HG03354 (cell line): ENCODE measurements at regions not wholly inside any gene's neighbourhood (a gene's known extent, or its start where the extent isn't known, plus 50 kb on each side); places are given as distances from the start of the nearest gene placed in this dataset.
"Not testable (repeated sequence)": the region's sequence is repeated elsewhere in the genome, so short reads cannot be mapped to it uniquely, and the experiment has no call there.

Experiments
- ATAC-seq: cut with Tn5 transposase; IDR thresholded peaks from one replicate; pipeline ENCODE4 v1.9.1; 2021; ENCODE audit warnings: mild to moderate bottlenecking; ENCODE audit not compliant: unreplicated experiment, poor library complexity, severe bottlenecking

GRCh38 chr5:67966712-67967111, 248.8 kb upstream of the PIK3R1 start:
- ATAC-seq: no peak

DNA sequence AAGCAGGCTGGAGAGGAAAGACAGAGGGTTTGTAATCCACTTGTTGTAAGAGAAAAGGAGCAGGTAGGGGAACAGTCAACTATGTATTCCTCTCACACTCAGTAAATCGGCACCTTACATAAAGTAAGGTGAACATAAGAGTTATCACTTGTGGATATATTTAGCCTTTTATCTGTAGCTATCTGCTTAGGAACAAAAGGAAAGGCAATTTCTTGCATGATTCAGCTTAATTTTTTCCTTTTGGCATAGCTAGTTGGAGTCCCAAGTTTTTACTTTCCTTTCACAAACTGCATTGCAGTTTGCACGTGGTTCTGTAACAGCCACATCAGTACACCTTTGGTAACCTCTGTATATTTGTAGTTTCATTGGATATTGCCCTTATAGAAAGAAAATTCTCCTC, 250.9 kb upstream of the PIK3R1 start:
- no peak for ATAC-seq

- no peak for ATAC-seq
Observed at GRCh38 chr5:67963789-67964519, 251.6 kb upstream of the PIK3R1 start.

DNA sequence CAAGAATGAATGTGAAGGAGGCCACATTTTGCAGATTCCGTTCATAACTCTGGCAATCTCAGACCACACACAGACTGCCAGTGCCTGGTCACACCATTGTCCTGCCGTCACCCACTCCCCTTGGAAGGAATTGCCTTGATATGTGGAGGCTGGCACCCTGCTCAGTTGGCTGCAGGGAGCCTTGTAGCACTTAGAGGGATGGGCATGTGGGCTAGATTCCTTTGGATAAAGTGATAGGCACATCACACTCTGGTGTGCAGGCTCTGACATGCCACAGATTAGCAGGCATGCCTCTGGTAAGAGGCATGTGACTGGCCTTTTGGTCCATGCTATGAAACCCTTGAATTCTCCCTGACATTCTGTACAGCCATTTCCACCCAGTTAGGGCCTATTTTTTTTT, 254.6 kb upstream of the PIK3R1 start:
- ATAC-seq: no peak

- ATAC-seq: no peak
Observed at GRCh38 chr5:67957374-67957773, 258.2 kb upstream of the PIK3R1 start.

- ATAC-seq: no peak
Observed at GRCh38 chr5:67954351-67954750, 261.2 kb upstream of the PIK3R1 start.

GRCh38 chr5:67942421-67942820, 273.1 kb upstream of the PIK3R1 start:
- ATAC-seq: no peak

GRCh38 chr5:67941614-67942401, 273.7 kb upstream of the PIK3R1 start:
- ATAC-seq: no peak

GRCh38 chr5:67935908-67936566, 279.5 kb upstream of the PIK3R1 start:
- ATAC-seq: no peak

GRCh38 chr5:67934976-67935375, 280.6 kb upstream of the PIK3R1 start:
- no peak for ATAC-seq

GRCh38 chr5:67925511-67925910, 290.0 kb upstream of the PIK3R1 start:
- no peak for ATAC-seq

GRCh38 chr5:67921004-67921601, 294.5 kb upstream of the PIK3R1 start:
- ATAC-seq: no peak

- ATAC-seq: not testable (repeated sequence)
Observed at GRCh38 chr5:67919532-67919931, 296.0 kb upstream of the PIK3R1 start.

DNA sequence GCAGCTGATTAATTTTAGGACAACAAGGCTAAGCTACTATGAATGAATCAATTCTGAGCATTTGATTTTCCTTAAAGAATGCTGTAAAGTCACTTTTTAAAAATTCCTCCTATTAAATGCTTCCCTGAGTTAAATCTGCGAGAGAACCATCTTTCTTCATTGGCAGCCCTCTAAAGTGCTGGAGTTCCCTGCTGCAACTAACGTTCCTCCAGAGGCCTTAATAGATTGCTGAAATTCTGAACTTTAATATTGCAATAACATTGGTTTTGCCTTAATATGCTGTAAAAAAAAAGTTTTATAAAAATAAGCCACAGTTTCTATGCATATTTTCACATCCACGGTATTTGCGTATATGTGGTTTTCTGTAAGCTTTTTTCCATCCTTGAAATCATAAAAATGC, 298.0 kb upstream of the PIK3R1 start:
- no peak for ATAC-seq

GRCh38 chr5:67910546-67910945, 305.0 kb upstream of the PIK3R1 start:
- ATAC-seq: no peak

DNA sequence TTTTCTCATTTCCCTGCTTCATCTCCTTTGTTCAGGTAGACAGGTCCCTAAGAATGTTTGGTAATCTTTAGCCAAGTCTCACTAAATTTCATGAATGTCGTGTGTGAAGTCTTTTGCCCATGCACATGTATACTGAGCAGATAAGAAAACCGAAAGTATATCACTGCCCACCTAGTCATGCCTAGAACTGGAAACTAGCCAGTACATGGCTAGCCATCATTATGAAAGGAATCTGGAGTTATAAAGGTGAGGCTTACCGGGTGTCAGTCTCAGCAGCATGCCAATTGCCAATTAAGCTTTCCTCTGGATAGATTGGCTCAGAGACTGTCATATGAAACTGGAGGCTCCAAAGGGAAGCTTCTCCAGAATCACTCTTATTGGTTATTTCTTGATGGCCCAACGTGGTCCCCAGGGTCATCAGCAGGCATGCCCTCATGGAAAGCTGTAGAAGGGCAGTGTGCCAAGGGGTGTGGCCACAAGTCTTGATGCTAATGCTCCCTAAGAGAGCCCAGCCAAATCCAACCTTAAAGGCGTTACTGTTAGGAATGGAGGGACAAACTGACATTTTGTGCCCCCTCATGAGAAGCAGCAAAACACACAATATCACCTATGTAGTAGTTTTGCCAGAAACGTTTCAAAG, 307.3 kb upstream of the PIK3R1 start:
- ATAC-seq: no peak

DNA sequence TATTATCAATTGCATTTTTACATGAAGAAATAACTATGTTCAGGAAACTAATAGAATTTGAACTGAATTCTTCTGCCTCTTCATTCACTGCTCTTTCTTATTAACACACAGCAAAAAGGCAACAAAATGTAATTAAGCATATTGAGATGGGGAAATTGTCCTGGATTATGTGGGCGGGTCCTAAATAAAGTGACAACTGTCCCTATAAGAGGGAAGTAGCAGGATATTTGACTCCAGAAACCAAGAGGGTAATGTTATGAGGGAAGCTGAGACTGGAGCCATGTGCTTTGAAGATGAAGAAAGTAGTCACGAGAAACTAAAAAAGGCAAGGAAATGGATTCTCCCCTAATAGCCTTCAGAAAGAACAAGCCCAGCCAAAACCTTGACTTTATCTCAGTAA, 311.2 kb upstream of the PIK3R1 start:
- no peak for ATAC-seq

GRCh38 chr5:67903656-67904055, 311.9 kb upstream of the PIK3R1 start:
- no peak for ATAC-seq

DNA sequence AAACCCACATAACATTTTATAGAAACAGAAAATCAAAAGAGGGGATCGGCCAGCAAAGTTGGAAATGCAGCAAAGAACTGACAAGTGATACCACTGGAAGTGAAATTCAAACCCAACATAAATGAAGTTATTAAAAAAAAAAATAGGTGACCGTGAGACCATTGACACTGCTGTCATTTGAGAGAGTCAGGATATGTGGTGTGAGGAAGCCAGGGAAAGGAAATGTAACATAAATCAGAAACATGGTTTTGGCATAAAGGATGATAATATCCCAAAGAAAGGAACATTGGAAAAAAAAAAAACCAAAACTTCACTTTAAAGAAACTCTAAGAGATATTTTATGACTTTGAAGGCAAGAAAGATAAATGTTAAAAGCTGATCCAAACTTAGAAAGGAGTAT, 312.4 kb upstream of the PIK3R1 start:
- no peak for ATAC-seq

GRCh38 chr5:67902497-67902830, 313.1 kb upstream of the PIK3R1 start:
- no peak for ATAC-seq
